Astrocyte (in vitro differentiated cells and primary cell): ENCODE measurements at regions not wholly inside any gene's neighbourhood (a gene's known extent, or its start where the extent isn't known, plus 50 kb on each side); places are given as distances from the start of the nearest gene placed in this dataset.

Experiments
- EZH2 ChIP-seq: IDR thresholded peaks from 2 replicates; pipeline ENCODE4 v1.6.1; 2012; ENCODE audit warnings: mild to moderate bottlenecking, low read length, inconsistent platforms; ENCODE audit not compliant: insufficient read depth
- TF ChIP-seq, protein P1 (sequence below): IDR thresholded peaks from 2 replicates; pipeline ENCODE4 v1.5.1; 2011; ENCODE audit warnings: low read depth, mild to moderate bottlenecking, inconsistent platforms, low read length, moderate library complexity; ENCODE audit not compliant: insufficient read depth

DNA sequence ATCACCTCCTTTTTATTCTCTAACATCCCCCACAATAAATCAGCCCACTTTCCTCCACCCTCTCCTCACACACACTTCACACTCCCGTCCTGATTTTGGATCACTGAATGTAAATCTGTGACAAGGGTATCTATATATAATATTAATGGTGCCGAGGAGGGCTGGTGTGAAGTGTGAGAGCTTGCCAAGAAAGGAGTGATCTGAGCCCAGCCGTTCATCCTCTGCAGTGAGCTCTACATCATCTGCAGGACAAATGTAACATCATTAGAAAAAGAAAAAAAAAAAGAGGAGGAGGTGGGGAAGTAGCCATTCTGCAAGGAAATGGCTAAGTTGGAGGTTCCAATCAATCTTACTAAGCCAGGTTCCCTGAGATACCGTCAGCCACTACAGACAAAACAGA is 291.7 kb upstream of the RRP15 start:
- TF ChIP-seq, protein P1, sequence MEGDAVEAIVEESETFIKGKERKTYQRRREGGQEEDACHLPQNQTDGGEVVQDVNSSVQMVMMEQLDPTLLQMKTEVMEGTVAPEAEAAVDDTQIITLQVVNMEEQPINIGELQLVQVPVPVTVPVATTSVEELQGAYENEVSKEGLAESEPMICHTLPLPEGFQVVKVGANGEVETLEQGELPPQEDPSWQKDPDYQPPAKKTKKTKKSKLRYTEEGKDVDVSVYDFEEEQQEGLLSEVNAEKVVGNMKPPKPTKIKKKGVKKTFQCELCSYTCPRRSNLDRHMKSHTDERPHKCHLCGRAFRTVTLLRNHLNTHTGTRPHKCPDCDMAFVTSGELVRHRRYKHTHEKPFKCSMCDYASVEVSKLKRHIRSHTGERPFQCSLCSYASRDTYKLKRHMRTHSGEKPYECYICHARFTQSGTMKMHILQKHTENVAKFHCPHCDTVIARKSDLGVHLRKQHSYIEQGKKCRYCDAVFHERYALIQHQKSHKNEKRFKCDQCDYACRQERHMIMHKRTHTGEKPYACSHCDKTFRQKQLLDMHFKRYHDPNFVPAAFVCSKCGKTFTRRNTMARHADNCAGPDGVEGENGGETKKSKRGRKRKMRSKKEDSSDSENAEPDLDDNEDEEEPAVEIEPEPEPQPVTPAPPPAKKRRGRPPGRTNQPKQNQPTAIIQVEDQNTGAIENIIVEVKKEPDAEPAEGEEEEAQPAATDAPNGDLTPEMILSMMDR: no peak
- TF ChIP-seq EZH2: no peak
